Prostate gland (tissue), 2 donors: ENCODE measurements at regions not wholly inside any gene's neighbourhood (a gene's known extent, or its start where the extent isn't known, plus 50 kb on each side); places are given as distances from the start of the nearest gene placed in this dataset.

Experiments used
- DNase-seq: peaks from one replicate; pipeline ENCODE4 v3.0.0-alpha.2; 2019; ENCODE audit warnings: low spot score
- H3K27ac ChIP-seq, 2 donors: fragments of 200-600 bp; sonication (generic); 2 replicates each; pipeline ENCODE4 v1.5.1; 2017 to 2019
- H3K27me3 ChIP-seq: fragments of 200-600 bp; sonication (generic); replicated peaks from 2 replicates; pipeline ENCODE4 v1.5.1; 2019; ENCODE audit not compliant: insufficient read depth
- H3K36me3 ChIP-seq, 2 donors: fragments of 200-600 bp; sonication (generic); 1 replicate in 1 of 2; 2 replicates in 1 of 2; pipeline versions ENCODE4 v1.5.1 to v1.8.1; 2017 to 2019
- H3K4me1 ChIP-seq: fragments of 200-600 bp; sonication (generic); replicated peaks from 2 replicates; pipeline ENCODE4 v1.5.1; 2019
- H3K4me3 ChIP-seq, 2 donors: fragments of 200-600 bp; sonication (generic); 2 replicates each; pipeline ENCODE4 v1.5.1; 2017 to 2019
- H3K9me3 ChIP-seq: fragments of 200-600 bp; sonication (generic); 2 replicates; pipeline ENCODE4 v1.5.1; 2017
- CTCF ChIP-seq, 4 experiments: fragments of 200-600 bp in 2 of 4; fragments of 450-650 bp in 2 of 4; sonication (generic) in 2 of 4; IDR thresholded peaks; 1 replicate in 3 of 4; 2 replicates in 1 of 4; pipeline ENCODE4 v1.5.1; 2016 to 2019; ENCODE audit warnings: antibody characterized with exemption in 4 of 4, mild to moderate bottlenecking in 2 of 4, moderate library complexity in 2 of 4
- POLR2A ChIP-seq: fragments of 450-650 bp; IDR thresholded peaks from one replicate; pipeline ENCODE4 v1.6.1; 2016; ENCODE audit warnings: antibody characterized with exemption, mild to moderate bottlenecking
- POLR2AphosphoS5 ChIP-seq: sonication (generic); formaldehyde crosslinking; IDR thresholded peaks from one replicate; pipeline ENCODE4 v1.6.1; 2017; ENCODE audit warnings: antibody characterized with exemption
- WGBS: methylation state at CpG from one replicate; pipeline ENCODE4 v1.1.5; 2018; 5-methylcytosine and 5-hydroxymethylcytosine counted together
- intact Hi-C: fragments of 100-400 bp; cut with DNase I; formaldehyde crosslinking; loops from one replicate; pipeline ENCODE4 v1.14.2; 2022

GRCh38 chr6:144576871-144577270 is 291.7 kb downstream of the UTRN start:
- no peak for DNase-seq
- TF ChIP-seq POLR2AphosphoS5 = no peak
- no peak for TF ChIP-seq POLR2A
- TF ChIP-seq CTCF (IDR thresholded peaks at IDR 0.05) = no peak
- no peak overlapping the region for H3K4me3 ChIP-seq
- 87% methylated on average over 6 of the region's 6 CpGs for WGBS
- H3K4me1 ChIP-seq = no peaks in the 10 kb centered on the region
- H3K27me3 ChIP-seq = no peaks in the 10 kb centered on the region
- H3K9me3 ChIP-seq = no peaks in the 10 kb centered on the region
- intact Hi-C loops = no loop called here
- H3K36me3 ChIP-seq = no peaks in the 10 kb centered on the region
- no peak overlapping the region for H3K27ac ChIP-seq

- no peak for TF ChIP-seq POLR2AphosphoS5
- no peak for TF ChIP-seq POLR2A
- TF ChIP-seq CTCF (IDR thresholded peaks at IDR 0.05) = no peak
- Histone ChIP-seq H3K4me1 (no peaks in the 10 kb centered on the region), H3K36me3 (no peaks in the 10 kb centered on the region), H3K27ac (no peak overlapping the region), H3K9me3 (no peaks in the 10 kb centered on the region), H3K4me3 (no peak overlapping the region), H3K27me3 (no peaks in the 10 kb centered on the region)
- intact Hi-C loops = no loop called here
- DNase-seq = no peak
- WGBS = 89% methylated on average over 7 of the region's 7 CpGs
These were observed 293.5 kb downstream of the UTRN start for GRCh38 chr6:144578385-144579350.

- 73% methylated on average over 3 of the region's 3 CpGs for WGBS
- TF ChIP-seq POLR2AphosphoS5 (no peak), POLR2A (no peak), CTCF (IDR thresholded peaks at IDR 0.05) (no peak)
- H3K36me3 ChIP-seq = no peaks in the 10 kb centered on the region
- H3K27me3 ChIP-seq = no peaks in the 10 kb centered on the region
- intact Hi-C loops = loop anchor here (10.0 kb wide), 1 partner anchor 635 kb away; no protein-coding TSS in a partner anchor
- no peaks in the 10 kb centered on the region for H3K9me3 ChIP-seq
- no peak overlapping the region for H3K27ac ChIP-seq
- H3K4me3 ChIP-seq = no peak overlapping the region
- no peaks in the 10 kb centered on the region for H3K4me1 ChIP-seq
- DNase-seq = no peak
These were observed 294.9 kb downstream of the UTRN start for GRCh38 chr6:144580039-144580438.

- no peak for DNase-seq
- whole genome bisulfite sequencing = 94% methylated on average over 1 of the region's 1 CpG
- TF ChIP-seq POLR2AphosphoS5 = no peak
- no peak for TF ChIP-seq CTCF (IDR thresholded peaks at IDR 0.05)
- no peak for TF ChIP-seq POLR2A
- intact Hi-C loops = loop anchor here (10.0 kb wide), 1 partner anchor 634 kb away; no protein-coding TSS in a partner anchor
- Histone ChIP-seq H3K4me1 (no peaks in the 10 kb centered on the region), H3K27me3 (no peaks in the 10 kb centered on the region), H3K9me3 (no peaks in the 10 kb centered on the region), H3K4me3 (no peak overlapping the region), H3K36me3 (no peaks in the 10 kb centered on the region), H3K27ac (no peak overlapping the region)
These were observed 295.6 kb downstream of the UTRN start for GRCh38 chr6:144580771-144581170.
